ENCODE measurements at regions not wholly inside any gene's neighbourhood (a gene's known extent, or its start where the extent isn't known, plus 50 kb on each side); places are given as distances from the start of the nearest gene placed in this dataset.

DNA sequence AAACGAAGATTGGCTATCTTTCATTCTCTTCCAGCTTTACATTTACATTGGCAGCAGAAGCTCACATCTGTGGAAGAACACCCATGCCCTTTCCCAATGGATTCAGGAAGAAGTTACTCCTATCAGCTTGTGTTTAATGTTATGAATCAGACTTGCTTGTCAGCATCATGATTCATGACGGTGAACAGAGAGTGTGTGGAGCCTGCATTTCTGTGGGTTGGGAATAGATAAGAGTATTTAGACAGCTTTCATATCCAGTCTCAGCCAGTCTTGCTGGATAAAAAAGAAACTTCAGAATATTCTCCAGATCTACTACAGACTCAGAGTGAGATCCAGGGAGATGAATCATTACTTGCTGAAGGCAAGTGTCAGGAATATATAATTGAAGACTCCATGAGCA is 812.9 kb upstream of the ZNF608 start:
- TF ChIP-seq POLR2A (IDR thresholded peaks at IDR 0.05) (no peak), CTCF (IDR thresholded peaks at IDR 0.05) (no peak)
